ENCODE measurements at regions not wholly inside any gene's neighbourhood (a gene's known extent, or its start where the extent isn't known, plus 50 kb on each side); places are given as distances from the start of the nearest gene placed in this dataset.

GRCh38 chr6:40959781-40960327 lies 79.2 kb downstream of the UNC5CL start:
- Histone ChIP-seq H3K27me3 (ENCODE audit: insufficient read depth in 3 of 3, low read length in 2 of 3) (no peaks in the 10 kb centered on the region), H3K4me1 (peaks cover 3% of the 10 kb centered on the region), H3K4me3 (no peak overlapping the region), H3K36me3 (ENCODE audit: insufficient read depth in 1 of 2, low read depth in 1 of 2) (no peaks in the 10 kb centered on the region), H3K9me3 (no peaks in the 10 kb centered on the region), H3K27ac (no peak overlapping the region)
- DNase-seq, result no peak
- TF ChIP-seq CTCF (IDR thresholded peaks at IDR 0.05), result no peak
- intact Hi-C loops (cut with DNase I), result no loop called here
- 84 to 89% (median 87%) methylated on average over 2 of the region's 2 CpGs for WGBS, 3 donors
- ATAC-seq, result no peak

GRCh38 chr6:40958738-40959137 lies 80.3 kb downstream of the UNC5CL start:
- Histone ChIP-seq H3K9me3 (no peaks in the 10 kb centered on the region), H3K27me3 (ENCODE audit: insufficient read depth in 3 of 3, low read length in 2 of 3) (no peaks in the 10 kb centered on the region), H3K27ac (no peak overlapping the region), H3K36me3 (ENCODE audit: insufficient read depth in 1 of 2, low read depth in 1 of 2) (no peaks in the 10 kb centered on the region), H3K4me3 (no peak overlapping the region), H3K4me1 (peaks cover 3% of the 10 kb centered on the region)
- no peak for ATAC-seq
- WGBS, 3 donors, result 78 to 100% (median 92%) methylated on average over 1 of the region's 1 CpG
- DNase-seq, result no peak
- intact Hi-C loops (cut with DNase I), result no loop called here
- TF ChIP-seq CTCF (IDR thresholded peaks at IDR 0.05), result no peak

- no peak for DNase-seq
- no peak for TF ChIP-seq CTCF (IDR thresholded peaks at IDR 0.05)
- H3K9me3 ChIP-seq, result no peaks in the 10 kb centered on the region
- WGBS, 3 donors, result 57 to 77% (median 68%) methylated on average over 4 of the region's 4 CpGs
- peaks cover 3% of the 10 kb centered on the region for H3K4me1 ChIP-seq
- H3K36me3 ChIP-seq (ENCODE audit: insufficient read depth in 1 of 2, low read depth in 1 of 2), result no peaks in the 10 kb centered on the region
- no peak for ATAC-seq
- intact Hi-C loops (cut with DNase I), result no loop called here
- no peak overlapping the region for H3K4me3 ChIP-seq
- H3K27ac ChIP-seq, result no peak overlapping the region
- no peaks in the 10 kb centered on the region for H3K27me3 ChIP-seq (ENCODE audit: insufficient read depth in 3 of 3, low read length in 2 of 3)
Measured at GRCh38 chr6:40957616-40958492, 81.2 kb downstream of the UNC5CL start.

GRCh38 chr6:40956936-40957335 lies 82.1 kb downstream of the UNC5CL start:
- Histone ChIP-seq H3K27ac (no peak overlapping the region), H3K36me3 (ENCODE audit: insufficient read depth in 1 of 2, low read depth in 1 of 2) (no peaks in the 10 kb centered on the region), H3K4me1 (peaks cover 3% of the 10 kb centered on the region), H3K27me3 (ENCODE audit: insufficient read depth in 3 of 3, low read length in 2 of 3) (no peaks in the 10 kb centered on the region), H3K4me3 (no peak overlapping the region), H3K9me3 (no peaks in the 10 kb centered on the region)
- DNase-seq, result no peak
- WGBS, 3 donors, result 79 to 94% (median 80%) methylated on average over 2 of the region's 2 CpGs
- no peak for ATAC-seq
- intact Hi-C loops (cut with DNase I), result no loop called here
- no peak for TF ChIP-seq CTCF (IDR thresholded peaks at IDR 0.05)
